Neutrophil (primary cell): ENCODE measurements at regions not wholly inside any gene's neighbourhood (a gene's known extent, or its start where the extent isn't known, plus 50 kb on each side); places are given as distances from the start of the nearest gene placed in this dataset.

Source experiments
- H3K27ac ChIP-seq: fragments of 200-600 bp; sonication (generic); 2 replicates; pipeline ENCODE4 v1.5.1; 2016; ENCODE audit warnings: mild to moderate bottlenecking, moderate library complexity
- H3K27me3 ChIP-seq: fragments of 200-600 bp; sonication (generic); 2 replicates; pipeline ENCODE4 v1.6.0; 2016; ENCODE audit warnings: mild to moderate bottlenecking
- H3K36me3 ChIP-seq: fragments of 200-600 bp; sonication (generic); 2 replicates; pipeline ENCODE4 v1.5.1; 2017
- H3K4me1 ChIP-seq, 2 experiments: fragments of 200-600 bp in 1 of 2; sonication (generic) in 1 of 2; 1 replicate in 1 of 2; 2 replicates in 1 of 2; pipeline versions ENCODE4 v1.5.1 to v1.6.1; 2013 to 2016; ENCODE audit warnings: low read depth in 1 of 2, low read length in 1 of 2, mild to moderate bottlenecking in 1 of 2, moderate library complexity in 1 of 2; ENCODE audit not compliant: control insufficient read depth in 1 of 2, insufficient read depth in 1 of 2
- H3K4me3 ChIP-seq, 2 experiments: fragments of 200-600 bp in 1 of 2; sonication (generic) in 1 of 2; 1 replicate in 1 of 2; 2 replicates in 1 of 2; pipeline ENCODE4 v1.5.1; 2013 to 2016; ENCODE audit warnings: low read depth in 1 of 2, low read length in 1 of 2, mild to moderate bottlenecking in 1 of 2, moderate library complexity in 1 of 2
- H3K9me3 ChIP-seq: fragments of 200-600 bp; sonication (generic); 2 replicates; pipeline ENCODE4 v1.5.1; 2016
- TF ChIP-seq, protein P1 (sequence below): fragments of 200-600 bp; sonication (generic); IDR thresholded peaks from 2 replicates; pipeline ENCODE4 v1.5.1; 2016; ENCODE audit warnings: antibody characterized with exemption

DNA sequence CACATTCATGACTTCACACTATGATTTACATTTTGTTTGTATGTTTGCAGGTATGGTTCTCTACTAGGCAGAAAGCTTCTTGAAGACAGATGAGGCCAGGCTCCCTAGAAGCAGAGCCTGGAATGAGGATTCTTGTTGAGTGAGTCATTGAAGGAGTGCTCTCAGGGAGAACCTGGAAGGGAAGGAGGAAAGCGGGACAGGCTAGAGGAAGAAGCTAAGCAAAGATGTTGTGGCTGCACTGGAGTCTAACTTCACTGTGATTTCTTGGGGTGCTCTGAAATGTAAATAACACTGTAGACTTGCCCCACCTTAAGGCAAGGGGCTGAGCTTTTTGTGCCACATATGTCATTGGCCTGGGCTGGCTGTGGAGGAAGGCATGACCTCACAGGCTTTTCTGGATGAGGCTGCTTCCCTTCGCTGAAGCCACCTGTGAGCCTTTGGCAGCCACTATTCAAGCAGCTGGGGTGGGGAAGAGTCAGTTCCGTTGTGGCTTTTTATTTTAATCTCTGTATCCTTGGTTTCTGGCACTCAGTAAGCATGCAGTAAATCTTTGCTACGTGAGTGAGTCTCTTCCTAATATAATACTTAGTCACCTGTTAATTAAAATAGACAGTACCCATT, 307.3 kb downstream of the SV2B start:
- H3K4me3 ChIP-seq: no peak overlapping the region
- H3K9me3 ChIP-seq: no peaks in the 10 kb centered on the region
- TF ChIP-seq, protein P1, sequence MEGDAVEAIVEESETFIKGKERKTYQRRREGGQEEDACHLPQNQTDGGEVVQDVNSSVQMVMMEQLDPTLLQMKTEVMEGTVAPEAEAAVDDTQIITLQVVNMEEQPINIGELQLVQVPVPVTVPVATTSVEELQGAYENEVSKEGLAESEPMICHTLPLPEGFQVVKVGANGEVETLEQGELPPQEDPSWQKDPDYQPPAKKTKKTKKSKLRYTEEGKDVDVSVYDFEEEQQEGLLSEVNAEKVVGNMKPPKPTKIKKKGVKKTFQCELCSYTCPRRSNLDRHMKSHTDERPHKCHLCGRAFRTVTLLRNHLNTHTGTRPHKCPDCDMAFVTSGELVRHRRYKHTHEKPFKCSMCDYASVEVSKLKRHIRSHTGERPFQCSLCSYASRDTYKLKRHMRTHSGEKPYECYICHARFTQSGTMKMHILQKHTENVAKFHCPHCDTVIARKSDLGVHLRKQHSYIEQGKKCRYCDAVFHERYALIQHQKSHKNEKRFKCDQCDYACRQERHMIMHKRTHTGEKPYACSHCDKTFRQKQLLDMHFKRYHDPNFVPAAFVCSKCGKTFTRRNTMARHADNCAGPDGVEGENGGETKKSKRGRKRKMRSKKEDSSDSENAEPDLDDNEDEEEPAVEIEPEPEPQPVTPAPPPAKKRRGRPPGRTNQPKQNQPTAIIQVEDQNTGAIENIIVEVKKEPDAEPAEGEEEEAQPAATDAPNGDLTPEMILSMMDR: no peak
- H3K27ac ChIP-seq: no peak overlapping the region
- peaks cover 21 to 22% of the 10 kb centered on the region in 2 experiments for H3K4me1 ChIP-seq
- no peaks in the 10 kb centered on the region for H3K27me3 ChIP-seq
- H3K36me3 ChIP-seq: no peaks in the 10 kb centered on the region

DNA sequence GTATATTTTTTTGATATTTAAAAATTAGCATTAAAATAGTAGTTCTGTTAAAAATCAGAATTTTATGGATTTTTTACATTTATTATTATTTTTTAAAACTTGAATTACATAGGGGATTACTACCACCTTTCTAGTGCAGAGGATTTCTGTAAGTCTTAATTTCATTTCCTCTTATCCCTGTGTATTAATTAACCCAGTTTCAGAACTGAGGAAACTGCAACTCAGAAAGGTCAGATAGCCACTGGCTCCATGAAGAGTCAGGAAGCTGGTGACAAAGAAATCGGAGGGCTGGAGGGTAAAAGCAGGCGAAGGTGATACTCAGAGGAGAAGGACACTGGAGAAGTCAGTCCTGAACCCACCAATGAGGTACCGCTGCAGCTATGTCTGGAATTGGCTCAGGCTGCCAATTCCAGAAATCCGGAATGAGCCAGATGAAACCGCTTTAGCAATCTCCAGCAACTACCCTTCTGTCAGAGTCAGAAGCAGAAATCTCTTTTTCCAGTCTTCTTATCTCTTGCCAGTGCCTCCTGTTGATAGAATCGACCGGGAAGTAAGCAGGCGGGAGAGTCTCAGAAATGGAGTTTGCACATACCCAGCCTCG, 308.5 kb downstream of the SV2B start:
- TF ChIP-seq, protein P1: no peak
- Histone ChIP-seq H3K36me3 (no peaks in the 10 kb centered on the region), H3K4me3 (no peak overlapping the region), H3K27me3 (no peaks in the 10 kb centered on the region), H3K27ac (no peak overlapping the region), H3K9me3 (no peaks in the 10 kb centered on the region), H3K4me1 (peaks cover 32 to 34% of the 10 kb centered on the region in 2 experiments)

DNA sequence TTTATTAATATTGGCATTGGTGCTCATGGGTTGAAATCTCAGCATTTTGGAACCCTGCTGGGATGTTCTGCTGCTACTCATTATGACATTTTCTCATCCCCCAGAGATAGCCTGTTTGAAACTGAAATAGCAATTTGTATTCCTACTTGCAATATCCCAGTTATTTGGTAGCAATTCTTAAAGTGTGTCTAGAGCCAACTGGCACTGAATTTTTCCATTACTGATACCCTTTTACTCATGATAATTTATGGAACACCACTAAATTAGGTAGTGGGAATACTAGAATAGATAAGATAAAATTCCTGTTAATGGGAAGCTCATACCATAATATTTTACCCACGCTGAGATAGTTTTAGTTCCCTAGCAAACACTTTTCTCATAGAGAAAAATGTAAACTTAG, 309.3 kb downstream of the SV2B start:
- no peaks in the 10 kb centered on the region for H3K36me3 ChIP-seq
- peaks cover 32 to 34% of the 10 kb centered on the region in 2 experiments for H3K4me1 ChIP-seq
- TF ChIP-seq, protein P1: no peak
- H3K27me3 ChIP-seq: no peaks in the 10 kb centered on the region
- no peaks in the 10 kb centered on the region for H3K9me3 ChIP-seq
- H3K27ac ChIP-seq: no peak overlapping the region
- H3K4me3 ChIP-seq: no peak overlapping the region

DNA sequence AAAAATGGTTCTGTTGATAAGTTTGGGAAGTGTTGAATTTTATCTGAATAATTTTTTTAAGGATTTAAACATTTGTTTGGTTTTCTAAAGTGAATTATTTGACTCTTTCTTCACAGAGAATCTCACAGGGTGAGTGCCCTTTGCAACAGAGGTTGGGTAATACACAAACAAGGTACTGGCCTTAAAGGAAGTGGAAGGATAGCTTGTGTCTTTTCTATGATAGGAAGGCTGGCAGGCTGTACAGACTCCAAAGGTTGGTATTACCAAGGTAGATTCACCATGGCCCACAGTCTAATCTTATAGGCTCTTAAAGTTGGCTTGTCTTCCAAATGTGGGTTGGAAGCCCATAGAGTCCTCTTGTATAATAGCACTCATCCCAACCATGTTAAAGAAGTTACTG, 311.5 kb downstream of the SV2B start:
- H3K36me3 ChIP-seq: no peaks in the 10 kb centered on the region
- TF ChIP-seq, protein P1: no peak
- H3K9me3 ChIP-seq: no peaks in the 10 kb centered on the region
- peaks cover 32 to 34% of the 10 kb centered on the region in 2 experiments for H3K4me1 ChIP-seq
- H3K27ac ChIP-seq: peak overlapping the region; percentile 87
- peak overlapping the region; percentile 54 to 63 for H3K4me3 ChIP-seq
- H3K27me3 ChIP-seq: no peaks in the 10 kb centered on the region

DNA sequence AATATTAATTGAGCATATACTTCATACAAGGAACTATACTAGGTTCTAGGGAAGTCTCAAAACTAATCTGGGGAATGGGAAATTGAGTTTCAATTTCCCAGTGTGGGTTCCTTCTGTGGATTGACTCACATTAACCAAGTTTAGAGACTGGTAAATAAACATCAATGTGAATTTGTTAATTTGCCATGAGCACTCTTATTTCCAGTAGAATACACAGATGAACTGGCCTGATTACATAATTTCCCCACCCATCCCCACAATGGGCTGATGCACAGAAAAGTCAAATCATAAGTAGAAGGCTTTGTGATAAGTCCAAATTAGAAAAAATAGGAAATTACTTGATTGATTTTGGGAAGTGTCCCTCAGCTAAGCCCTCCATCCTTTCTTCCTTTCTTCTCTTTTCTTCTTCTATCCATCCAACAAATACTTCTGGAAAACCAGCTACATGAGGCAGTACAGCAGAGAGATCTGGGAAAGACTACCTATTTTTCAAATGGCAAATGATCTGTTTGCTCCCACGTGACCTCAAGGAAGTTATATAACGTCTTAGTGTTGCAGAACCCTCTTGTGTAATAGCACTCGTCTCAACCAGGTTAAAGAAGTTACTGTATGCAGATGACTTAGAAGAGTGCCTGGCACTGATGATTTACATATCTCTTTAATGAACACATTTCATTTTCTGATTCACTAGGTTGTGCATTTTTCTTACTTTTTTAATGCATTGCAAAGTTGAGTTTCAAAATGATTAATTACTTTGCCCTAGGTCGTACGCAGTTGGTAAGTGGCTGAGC, 312.3 kb downstream of the SV2B start:
- Histone ChIP-seq H3K9me3 (no peaks in the 10 kb centered on the region), H3K36me3 (no peaks in the 10 kb centered on the region), H3K4me3 (peak overlapping the region; percentile 54 to 63), H3K27ac (peak overlapping the region; percentile 87), H3K27me3 (no peaks in the 10 kb centered on the region), H3K4me1 (peaks cover 32 to 34% of the 10 kb centered on the region in 2 experiments)
- TF ChIP-seq, protein P1: no peak
